ENCODE measurements at regions not wholly inside any gene's neighbourhood (a gene's known extent, or its start where the extent isn't known, plus 50 kb on each side); places are given as distances from the start of the nearest gene placed in this dataset.

GRCh38 chr13:102977471-102977870, 88.7 kb downstream of the SLC10A2 start:
- no peaks in the 10 kb centered on the region for H4K20me1 ChIP-seq (replicated peaks; ENCODE audit: control insufficient read depth, insufficient read depth, low read length)
- no TSS peak for BruUV-seq (replicated peaks)
- no peaks in the 10 kb centered on the region for H3K9me1 ChIP-seq (ENCODE audit: control insufficient read depth, insufficient read depth, low read length)
- intact Hi-C loops (cut with micrococcal nuclease) (no loop called here), in situ Hi-C loops (cut with MboI) (no loop called here)
- no peak for TF ChIP-seq HOXB6 (CRISPR knock-in tag; IDR thresholded peaks at IDR 0.05; ENCODE audit: borderline replicate concordance)
- no peak for TF ChIP-seq NFE2 (IDR thresholded peaks at IDR 0.05; ENCODE audit: low read depth)
- no peak for TF ChIP-seq LEF1 (IDR thresholded peaks at IDR 0.05)
- no peak for TF ChIP-seq VEZF1 (CRISPR knock-in tag; IDR thresholded peaks at IDR 0.05)
- no peak for TF ChIP-seq RB1 (IDR thresholded peaks at IDR 0.05; ENCODE audit: low read depth)
- TF ChIP-seq BCOR (IDR thresholded peaks at IDR 0.05), result no peak
- no peak for TF ChIP-seq CHD1 (IDR thresholded peaks at IDR 0.05; ENCODE audit: low read length)
- no peak for TF ChIP-seq L3MBTL2 (IDR thresholded peaks at IDR 0.05)
- no peak for TF ChIP-seq ZNF316 (IDR thresholded peaks at IDR 0.05)
- TF ChIP-seq ZNF449 (CRISPR knock-in tag; IDR thresholded peaks at IDR 0.05), result no peak
- no peak for TF ChIP-seq HNRNPUL1 (IDR thresholded peaks at IDR 0.05; ENCODE audit: low read length)
- no peak for TF ChIP-seq ZNF584 (CRISPR knock-in tag; IDR thresholded peaks at IDR 0.05; ENCODE audit: low read depth)
- TF ChIP-seq ZNF280A (IDR thresholded peaks at IDR 0.05; ENCODE audit: low read depth, partially characterized antibody), result no peak
- TF ChIP-seq PCBP2 (IDR thresholded peaks at IDR 0.05; ENCODE audit: low read depth, low read length, poor library complexity, severe bottlenecking), result no peak
- TF ChIP-seq CCAR2 (IDR thresholded peaks at IDR 0.05; ENCODE audit: low read depth, low read length), result no peak
- H3K36me3 ChIP-seq (ENCODE audit: control insufficient read depth, insufficient read depth, low read length), result no peaks in the 10 kb centered on the region
- H3K27ac ChIP-seq (ENCODE audit: extremely low read depth, low read depth, low read length), result no peak overlapping the region
- no peak overlapping the region for H3K4me2 ChIP-seq (ENCODE audit: insufficient read depth, low read length)
- H3K4me3 ChIP-seq, result no peak overlapping the region
- no peak for ATAC-seq
- FAIRE-seq, result no peak
- H3K27me3 ChIP-seq (ENCODE audit: control insufficient read depth in 2 of 2, insufficient read depth in 2 of 2, low read length in 2 of 2), result no peaks in the 10 kb centered on the region
- POLR2A ChIA-PET, result no interaction called here
- no peaks in the 10 kb centered on the region for H3K79me2 ChIP-seq (ENCODE audit: control insufficient read depth, insufficient read depth, low read length)
- H3K9ac ChIP-seq (ENCODE audit: insufficient read depth in 1 of 2, low read depth in 2 of 2, low read length in 2 of 2), result no peak overlapping the region
- 3% methylated on average over 2 of the region's 2 CpGs for WGBS (ENCODE audit: insufficient coverage, low coverage, missing lambda C conversion rate)
- DNase-seq (ENCODE audit: extremely low read depth in 1 of 4, low spot score in 3 of 4), result no peak
- no peaks in the 10 kb centered on the region for H3K4me1 ChIP-seq (replicated peaks in 1 of 2; ENCODE audit: control insufficient read depth in 2 of 2, insufficient read depth in 2 of 2, low read length in 2 of 2)
- CTCF ChIA-PET (ENCODE audit: low intra/inter-chr PET ratio), result no interaction called here
- H2AFZ ChIP-seq (ENCODE audit: low read depth, low read length), result no peak overlapping the region
- H3K9me3 ChIP-seq (replicated peaks; ENCODE audit: control insufficient read depth, insufficient read depth, low read depth, low read length), result no peaks in the 10 kb centered on the region

All from K562 (cell line).